Breast epithelium (tissue), 3 donors: ENCODE measurements at regions not wholly inside any gene's neighbourhood (a gene's known extent, or its start where the extent isn't known, plus 50 kb on each side); places are given as distances from the start of the nearest gene placed in this dataset.

Source experiments
- CTCF ChIP-seq, 3 donors: fragments of 450-650 bp; IDR thresholded peaks; one replicate each; pipeline ENCODE4 v1.5.1; 2016 to 2017; ENCODE audit warnings: antibody characterized with exemption in 3 of 3, mild to moderate bottlenecking in 3 of 3, moderate library complexity in 3 of 3
- POLR2A ChIP-seq: fragments of 450-650 bp; IDR thresholded peaks from one replicate; pipeline ENCODE4 v1.6.1; 2016; ENCODE audit warnings: antibody characterized with exemption, mild to moderate bottlenecking, moderate library complexity

- TF ChIP-seq CTCF (IDR thresholded peaks at IDR 0.05) (no peak), POLR2A (no peak)
Observed at GRCh38 chr5:3654515-3654914, 58.9 kb downstream of the IRX1 start.
